ENCODE measurements at regions not wholly inside any gene's neighbourhood (a gene's known extent, or its start where the extent isn't known, plus 50 kb on each side); places are given as distances from the start of the nearest gene placed in this dataset.

- TF ChIP-seq RORB (CRISPR knock-in tag; IDR thresholded peaks at IDR 0.05) (no peak), ATF2 (CRISPR knock-in tag; IDR thresholded peaks at IDR 0.05; ENCODE audit: borderline replicate concordance, low read depth) (no peak), ZBTB21 (CRISPR knock-in tag; IDR thresholded peaks at IDR 0.05; ENCODE audit: borderline replicate concordance) (no peak), ZNF317 (CRISPR knock-in tag; IDR thresholded peaks at IDR 0.05; ENCODE audit: borderline replicate concordance, low read depth) (no peak), ZNF423 (CRISPR knock-in tag; IDR thresholded peaks at IDR 0.05) (no peak), ZNF121 (CRISPR knock-in tag; IDR thresholded peaks at IDR 0.05) (no peak), NR3C1 (CRISPR knock-in tag; conservative IDR thresholded peaks at IDR 0.05; ENCODE audit: low read depth) (no peak)
- TF ChIP-seq, protein P1, sequence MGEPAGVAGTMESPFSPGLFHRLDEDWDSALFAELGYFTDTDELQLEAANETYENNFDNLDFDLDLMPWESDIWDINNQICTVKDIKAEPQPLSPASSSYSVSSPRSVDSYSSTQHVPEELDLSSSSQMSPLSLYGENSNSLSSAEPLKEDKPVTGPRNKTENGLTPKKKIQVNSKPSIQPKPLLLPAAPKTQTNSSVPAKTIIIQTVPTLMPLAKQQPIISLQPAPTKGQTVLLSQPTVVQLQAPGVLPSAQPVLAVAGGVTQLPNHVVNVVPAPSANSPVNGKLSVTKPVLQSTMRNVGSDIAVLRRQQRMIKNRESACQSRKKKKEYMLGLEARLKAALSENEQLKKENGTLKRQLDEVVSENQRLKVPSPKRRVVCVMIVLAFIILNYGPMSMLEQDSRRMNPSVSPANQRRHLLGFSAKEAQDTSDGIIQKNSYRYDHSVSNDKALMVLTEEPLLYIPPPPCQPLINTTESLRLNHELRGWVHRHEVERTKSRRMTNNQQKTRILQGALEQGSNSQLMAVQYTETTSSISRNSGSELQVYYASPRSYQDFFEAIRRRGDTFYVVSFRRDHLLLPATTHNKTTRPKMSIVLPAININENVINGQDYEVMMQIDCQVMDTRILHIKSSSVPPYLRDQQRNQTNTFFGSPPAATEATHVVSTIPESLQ (CRISPR knock-in tag; IDR thresholded peaks at IDR 0.05): no peak
Measured at GRCh38 chr2:78202986-78203670, 681.0 kb upstream of the LRRTM4 start (continued).

DNA sequence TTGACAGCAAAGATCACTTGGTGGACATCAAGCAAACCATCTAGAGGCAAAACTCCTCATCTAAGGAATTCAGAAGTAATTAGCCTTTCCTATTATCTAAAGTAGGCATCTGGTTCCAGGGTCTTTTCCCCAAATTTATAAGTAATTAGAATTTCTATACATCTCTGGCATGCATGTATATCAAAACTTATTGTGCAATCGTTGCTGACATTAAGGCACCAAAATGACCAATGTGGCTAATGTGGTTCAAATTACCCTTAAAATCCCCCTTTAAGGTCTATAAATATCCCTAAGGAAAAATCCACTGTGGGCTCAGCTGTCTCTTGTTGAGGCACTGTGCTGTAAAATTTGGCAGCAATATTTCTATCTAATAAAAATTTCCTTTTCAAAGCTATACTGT, 695.9 kb upstream of the LRRTM4 start:
- Mint-ChIP-seq H3K27ac (no peak overlapping the region), H3K9me3 (no peaks in the 10 kb centered on the region), H3K27me3 (ENCODE audit: low read depth) (no peaks in the 10 kb centered on the region), H3K4me1 (peaks cover 2% of the 10 kb centered on the region; the same call in 1 of the 2 replicates), H3K36me3 (no peaks in the 10 kb centered on the region), H3K4me3 (no peak overlapping the region)
- ChIA-PET POLR2A (no interaction called here), CTCF (no interaction called here)
- TF ChIP-seq GRHL2 (CRISPR knock-in tag; IDR thresholded peaks at IDR 0.05; ENCODE audit: insufficient replicate concordance, severe bottlenecking) (no peak), NFE2L1 (CRISPR knock-in tag; IDR thresholded peaks at IDR 0.05) (no peak), NFATC4 (CRISPR knock-in tag; IDR thresholded peaks at IDR 0.05) (no peak), NR2C2 (CRISPR knock-in tag; IDR thresholded peaks at IDR 0.05) (no peak), MYBL2 (CRISPR knock-in tag; IDR thresholded peaks at IDR 0.05) (no peak), SOX15 (CRISPR knock-in tag; IDR thresholded peaks at IDR 0.05) (no peak), ZNF512 (CRISPR knock-in tag; IDR thresholded peaks at IDR 0.05; ENCODE audit: borderline replicate concordance) (no peak), ZNF263 (CRISPR knock-in tag; IDR thresholded peaks at IDR 0.05; ENCODE audit: low read depth) (no peak), SP1 (CRISPR knock-in tag; conservative IDR thresholded peaks at IDR 0.05) (no peak), ATF3 (CRISPR knock-in tag; conservative IDR thresholded peaks at IDR 0.05) (no peak)
- TF ChIP-seq, protein P2, sequence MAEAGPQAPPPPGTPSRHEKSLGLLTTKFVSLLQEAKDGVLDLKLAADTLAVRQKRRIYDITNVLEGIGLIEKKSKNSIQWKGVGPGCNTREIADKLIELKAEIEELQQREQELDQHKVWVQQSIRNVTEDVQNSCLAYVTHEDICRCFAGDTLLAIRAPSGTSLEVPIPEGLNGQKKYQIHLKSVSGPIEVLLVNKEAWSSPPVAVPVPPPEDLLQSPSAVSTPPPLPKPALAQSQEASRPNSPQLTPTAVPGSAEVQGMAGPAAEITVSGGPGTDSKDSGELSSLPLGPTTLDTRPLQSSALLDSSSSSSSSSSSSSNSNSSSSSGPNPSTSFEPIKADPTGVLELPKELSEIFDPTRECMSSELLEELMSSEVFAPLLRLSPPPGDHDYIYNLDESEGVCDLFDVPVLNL (CRISPR knock-in tag; IDR thresholded peaks at IDR 0.05; ENCODE audit: borderline replicate concordance, low read depth): no peak
- ATAC-seq: no peak
- no peak for DNase-seq (ENCODE audit: low spot score)
